Motor neuron (in vitro differentiated cells): ENCODE measurements at regions not wholly inside any gene's neighbourhood (a gene's known extent, or its start where the extent isn't known, plus 50 kb on each side); places are given as distances from the start of the nearest gene placed in this dataset.

Experiments used
- ATAC-seq, 8 experiments: fragments of 200-7000 bp; cut with Tn5 transposase; replicated peaks in 6 of 8; 2 replicates each; pipeline ENCODE4 v1.8.0; 2021; ENCODE audit warnings: mild to moderate bottlenecking in 8 of 8, moderate library complexity in 8 of 8
- H3K27ac ChIP-seq, 2 donors: fragments of 250-450 bp; sonication (Bioruptor Pico); 2 replicates each; pipeline ENCODE4 v1.9.0; 2021; ENCODE audit warnings: antibody characterized with exemption in 2 of 2, mild to moderate bottlenecking in 2 of 2, moderate library complexity in 1 of 2
- H3K4me1 ChIP-seq, 2 donors: fragments of 250-450 bp; sonication (Bioruptor Pico); replicated peaks in 1 of 2; 2 replicates each; pipeline ENCODE4 v1.6.1; 2021; ENCODE audit warnings: antibody characterized with exemption in 2 of 2, mild to moderate bottlenecking in 2 of 2, moderate library complexity in 1 of 2
- H3K4me3 ChIP-seq, 5 donors: fragments of 250-450 bp; sonication (Bioruptor Pico); 2 replicates each; pipeline ENCODE4 v1.9.0; 2021; ENCODE audit warnings: antibody characterized with exemption in 5 of 5, mild to moderate bottlenecking in 5 of 5, moderate library complexity in 4 of 5
- WGBS, 10 experiments: fragments of 450-650 bp; shearing (Covaris generic); methylation state at CpG; one replicate each; pipeline ENCODE4 v1.0.0; 2022; 5-methylcytosine and 5-hydroxymethylcytosine counted together
- in situ Hi-C, 9 experiments: fragments of 400-800 bp; cut with MboI; loops; one replicate each; pipeline ENCODE4 v1.15.0; 2021; ENCODE audit warnings: low sequenced_read_pairs in 9 of 9, low pct_unique_long_range_greater_than_20kb in 2 of 9; ENCODE audit not compliant: unreplicated experiment in 9 of 9

- in situ Hi-C loops: no loop called here
- H3K4me3 ChIP-seq: no peak overlapping the region
- 79 to 100% (median 90%) methylated on average over 1 to 3 of the region's 3 CpGs; no CpG with 5 or more reads in 1 of the 10 experiments for WGBS, 10 experiments
- no peaks in the 10 kb centered on the region for H3K4me1 ChIP-seq
- ATAC-seq: no peak
- H3K27ac ChIP-seq: no peak overlapping the region
Measured at GRCh38 chr5:170159947-170160346, 54.2 kb downstream of the FOXI1 start.

- no peak overlapping the region for H3K4me3 ChIP-seq
- peak in 1 of 8 experiments; percentile 40 for ATAC-seq
- no peak overlapping the region for H3K27ac ChIP-seq
- WGBS, 10 experiments: 0 to 100% (median 77%) methylated on average over 2 to 6 of the region's 6 CpGs
- in situ Hi-C loops: no loop called here
- H3K4me1 ChIP-seq: no peaks in the 10 kb centered on the region
Measured at GRCh38 chr5:170161069-170161468, 55.4 kb downstream of the FOXI1 start.

DNA sequence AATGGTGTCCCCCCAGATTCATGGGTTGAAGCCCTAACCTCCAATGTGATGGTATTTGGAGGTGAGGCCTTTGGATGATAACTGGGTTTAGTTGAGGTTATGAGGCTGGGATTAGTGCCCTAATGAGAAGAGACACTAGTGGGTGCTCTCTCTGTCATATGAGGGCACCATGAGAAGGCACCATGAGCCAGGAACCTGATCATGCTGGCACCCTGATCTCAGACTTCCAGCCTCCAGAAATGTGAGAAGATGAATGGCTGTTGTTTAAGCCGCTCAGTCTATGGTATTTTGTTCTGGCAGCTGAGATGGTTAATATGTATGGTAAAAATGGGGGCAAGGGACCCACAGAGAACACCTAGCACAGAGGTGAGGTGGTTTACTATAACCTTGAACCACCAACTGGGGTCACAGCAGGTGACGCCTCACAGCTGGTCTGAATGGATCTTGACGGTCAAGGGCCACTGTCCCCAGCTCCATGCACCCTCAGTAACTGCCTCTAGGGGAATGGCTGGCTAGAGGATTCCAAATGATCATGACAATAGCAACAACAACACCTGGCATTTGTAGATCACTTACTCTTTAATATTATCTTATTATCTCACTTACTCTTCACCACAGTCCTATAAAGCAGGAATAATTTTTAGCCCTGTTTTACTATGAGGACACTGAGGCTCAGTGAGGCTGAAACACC is 57.1 kb downstream of the FOXI1 start:
- no peak for ATAC-seq
- WGBS, 10 experiments: 60 to 100% (median 83%) methylated on average over 1 to 3 of the region's 3 CpGs; no CpG with 5 or more reads in 3 of the 10 experiments

DNA sequence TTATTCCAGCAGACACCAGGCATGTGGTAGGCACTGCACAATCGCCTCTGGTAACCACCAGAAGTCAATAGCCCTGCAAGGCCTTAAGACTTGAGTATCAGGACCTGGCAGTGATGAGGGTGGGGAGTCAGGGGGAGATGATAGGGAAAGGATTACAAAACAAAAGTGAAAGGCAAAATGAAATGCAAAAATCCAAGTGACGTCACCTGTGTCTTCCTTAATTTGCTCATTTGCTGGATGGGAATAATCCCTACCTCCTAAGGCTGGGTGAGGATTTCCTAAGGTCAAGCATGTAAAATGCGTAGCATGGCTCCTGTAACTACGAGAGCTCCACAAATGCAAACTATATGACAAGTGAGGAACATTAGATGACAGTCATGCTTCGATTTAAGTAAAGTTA is 58.4 kb downstream of the FOXI1 start:
- in situ Hi-C loops: no loop called here
- WGBS, 10 experiments: 20 to 100% (median 78%) methylated on average over 1 to 5 of the region's 5 CpGs
- no peak for ATAC-seq

More for the DNA sequence above, 57.1 kb downstream of the FOXI1 start:
- H3K27ac ChIP-seq: no peak overlapping the region
- no peak overlapping the region for H3K4me3 ChIP-seq
- H3K4me1 ChIP-seq: no peaks in the 10 kb centered on the region
- in situ Hi-C loops: no loop called here

DNA sequence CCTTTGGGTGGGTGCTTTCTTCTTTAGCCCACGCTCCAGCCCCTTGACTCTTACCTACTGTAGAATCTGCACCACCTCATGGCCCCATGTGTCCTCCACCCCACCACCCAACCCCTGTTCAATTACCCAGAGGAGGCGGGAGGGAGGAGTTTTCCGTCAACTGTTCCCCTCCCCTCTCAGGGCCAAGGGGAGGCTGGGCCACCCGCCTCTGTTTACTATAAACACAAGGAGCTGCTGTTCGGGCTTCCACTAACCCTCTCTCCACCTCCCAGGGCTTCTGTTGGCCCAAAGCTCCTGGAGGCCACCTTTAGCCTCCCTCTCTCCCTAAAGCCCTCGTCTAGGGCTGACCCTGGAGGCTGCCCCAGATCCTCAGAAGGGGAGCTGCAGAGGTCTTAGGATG is 59.2 kb downstream of the FOXI1 start:
- no peaks in the 10 kb centered on the region for H3K4me1 ChIP-seq
- WGBS, 10 experiments: 61 to 88% (median 82%) methylated on average over 1 to 3 of the region's 6 CpGs; no CpG with 5 or more reads in 6 of the 10 experiments
- H3K27ac ChIP-seq: no peak overlapping the region
- in situ Hi-C loops: no loop called here
- no peak for ATAC-seq
- no peak overlapping the region for H3K4me3 ChIP-seq

More for the DNA sequence above, 58.4 kb downstream of the FOXI1 start:
- Histone ChIP-seq H3K4me3 (no peak overlapping the region), H3K27ac (no peak overlapping the region), H3K4me1 (no peaks in the 10 kb centered on the region)

DNA sequence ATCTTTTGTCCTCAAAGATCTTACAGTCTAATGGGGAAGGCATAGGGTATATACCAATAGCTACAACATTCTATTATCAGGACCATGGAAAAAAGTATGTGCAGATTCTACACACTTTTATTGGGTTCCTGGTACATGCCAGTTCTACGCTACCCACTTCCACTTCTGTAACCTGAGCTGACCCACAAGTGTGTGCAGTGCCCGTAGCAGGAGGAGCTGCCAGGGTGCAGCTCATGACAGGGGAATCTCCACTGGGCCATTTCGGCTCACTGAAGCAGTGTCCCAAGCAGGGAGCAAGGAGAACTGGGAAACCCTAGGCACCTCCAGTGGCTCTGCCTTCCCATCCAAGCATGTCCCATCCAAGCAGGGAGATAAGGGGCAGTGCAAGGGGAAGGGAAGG is 60.4 kb downstream of the FOXI1 start:
- 40 to 100% (median 72%) methylated on average over 1 to 3 of the region's 3 CpGs; no CpG with 5 or more reads in 5 of the 10 experiments for WGBS, 10 experiments
- in situ Hi-C loops: no loop called here
- ATAC-seq: no peak
- H3K4me1 ChIP-seq: no peaks in the 10 kb centered on the region
- H3K4me3 ChIP-seq: no peak overlapping the region
- no peak overlapping the region for H3K27ac ChIP-seq

DNA sequence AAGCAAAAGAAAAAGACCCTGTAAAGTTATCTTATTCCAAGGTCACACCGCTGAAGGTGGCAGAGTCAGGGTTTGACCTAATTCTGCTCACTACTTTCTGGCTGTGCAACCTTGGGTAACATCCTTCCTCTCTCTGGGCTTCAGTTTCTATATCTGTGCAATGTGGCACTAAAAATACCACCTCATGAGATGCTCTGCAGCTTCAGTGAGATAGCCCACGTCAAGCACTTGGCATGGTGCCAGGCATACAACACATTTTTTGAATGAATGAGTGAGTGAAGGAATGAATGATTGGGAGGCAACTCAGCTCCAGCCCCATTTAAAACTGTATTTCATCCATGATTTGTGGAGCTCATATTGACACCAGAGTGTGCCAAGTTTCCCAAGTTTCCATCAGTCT is 62.3 kb downstream of the FOXI1 start:
- in situ Hi-C loops: no loop called here
- no peak for ATAC-seq
- WGBS, 10 experiments: 40 to 100% (median 80%) methylated on average over 1 to 2 of the region's 2 CpGs; no CpG with 5 or more reads in 3 of the 10 experiments
- Histone ChIP-seq H3K27ac (no peak overlapping the region), H3K4me1 (no peaks in the 10 kb centered on the region), H3K4me3 (no peak overlapping the region)

GRCh38 chr5:170168797-170169196 is 63.1 kb downstream of the FOXI1 start:
- in situ Hi-C loops: no loop called here
- no peak for ATAC-seq

GRCh38 chr5:170169996-170170395 is 62.8 kb upstream of the C5orf58 start:
- in situ Hi-C loops: no loop called here
- 0 to 100% (median 61%) methylated on average over 1 to 4 of the region's 4 CpGs; no CpG with 5 or more reads in 2 of the 10 experiments for WGBS, 10 experiments
- Histone ChIP-seq H3K4me1 (no peaks in the 10 kb centered on the region), H3K4me3 (no peak overlapping the region), H3K27ac (no peak overlapping the region)
- ATAC-seq: no peak

More at GRCh38 chr5:170168797-170169196, 63.1 kb downstream of the FOXI1 start:
- WGBS, 10 experiments: 20 to 90% (median 79%) methylated on average over 1 to 3 of the region's 3 CpGs; no CpG with 5 or more reads in 3 of the 10 experiments
- Histone ChIP-seq H3K4me3 (no peak overlapping the region), H3K4me1 (no peaks in the 10 kb centered on the region), H3K27ac (no peak overlapping the region)

- 60 to 80% methylated on average over 1 of the region's 4 CpGs; no CpG with 5 or more reads in 8 of the 10 experiments for WGBS, 10 experiments
- no peak overlapping the region for H3K4me3 ChIP-seq
- in situ Hi-C loops: no loop called here
- no peaks in the 10 kb centered on the region for H3K4me1 ChIP-seq
- ATAC-seq: no peak
- no peak overlapping the region for H3K27ac ChIP-seq
Measured at GRCh38 chr5:170171811-170172210, 61.0 kb upstream of the C5orf58 start.

GRCh38 chr5:170173227-170173626 is 59.6 kb upstream of the C5orf58 start:
- no peak overlapping the region for H3K4me3 ChIP-seq
- ATAC-seq: peak in 3 of 8 experiments; percentile 92 to 98 (median 97)
- in situ Hi-C loops: no loop called here
- 20 to 93% (median 54%) methylated on average over 1 to 4 of the region's 4 CpGs; no CpG with 5 or more reads in 6 of the 10 experiments for WGBS, 10 experiments
- no peaks in the 10 kb centered on the region for H3K4me1 ChIP-seq
- H3K27ac ChIP-seq: no peak overlapping the region

GRCh38 chr5:170173647-170174046 is 59.1 kb upstream of the C5orf58 start:
- 42 to 100% (median 68%) methylated on average over 1 to 5 of the region's 5 CpGs; no CpG with 5 or more reads in 1 of the 10 experiments for WGBS, 10 experiments
- no peaks in the 10 kb centered on the region for H3K4me1 ChIP-seq
- H3K27ac ChIP-seq: no peak overlapping the region
- in situ Hi-C loops: no loop called here
- ATAC-seq: peak in 3 of 8 experiments; percentile 52 to 64 (median 57)
- no peak overlapping the region for H3K4me3 ChIP-seq

GRCh38 chr5:170176916-170177315 is 55.9 kb upstream of the C5orf58 start:
- WGBS, 10 experiments: 86 to 91% (median 88%) methylated on average over 3 to 4 of the region's 7 CpGs; no CpG with 5 or more reads in 7 of the 10 experiments
- ATAC-seq: peak in 1 of 8 experiments; percentile 32
- in situ Hi-C loops: loop anchor here in 1 of 9 experiments (25.0 kb wide), 1 partner anchor 90 kb away; no protein-coding TSS in a partner anchor

More at GRCh38 chr5:170176916-170177315, 55.9 kb upstream of the C5orf58 start:
- Histone ChIP-seq H3K27ac (no peak overlapping the region), H3K4me1 (peaks cover under 1 to 2% of the 10 kb centered on the region in 2 donors), H3K4me3 (no peak overlapping the region)
